ENCODE measurements at regions not wholly inside any gene's neighbourhood (a gene's known extent, or its start where the extent isn't known, plus 50 kb on each side); places are given as distances from the start of the nearest gene placed in this dataset.

- Histone ChIP-seq H3K4me1 (no peaks in the 10 kb centered on the region), H3K4me3 (no peak overlapping the region), H3K9me3 (no peaks in the 10 kb centered on the region), H3K27ac (no peak overlapping the region), H3K4me2 (no peak overlapping the region)
- no peak for DNase-seq (ENCODE audit: low read depth in 1 of 2, low spot score in 1 of 2)
- POLR2A ChIA-PET, result no interaction called here
- FAIRE-seq, result no peak
- 0% methylated on average over 1 of the region's 1 CpG for WGBS (ENCODE audit: missing lambda C conversion rate)
- no peak for ATAC-seq
- CTCF ChIA-PET, result no interaction called here
- TF ChIP-seq CEBPB (IDR thresholded peaks at IDR 0.05) (no peak), HOXB13 (CRISPR knock-in tag; IDR thresholded peaks at IDR 0.05; ENCODE audit: low read depth) (no peak), SREBF2 (IDR thresholded peaks at IDR 0.05) (no peak), HOXA7 (CRISPR knock-in tag; IDR thresholded peaks at IDR 0.05) (no peak), CBX2 (IDR thresholded peaks at IDR 0.05; ENCODE audit: borderline replicate concordance, low read depth) (no peak), BHLHE40 (IDR thresholded peaks at IDR 0.05; ENCODE audit: low read depth, low read length) (no peak), RAD21 (conservative IDR thresholded peaks at IDR 0.05 in 1 of 2, IDR thresholded peaks at IDR 0.05 in 1 of 2) (no peak), RFX5 (IDR thresholded peaks at IDR 0.05) (no peak), CTCF (IDR thresholded peaks at IDR 0.05) (no peak), ZSCAN20 (CRISPR knock-in tag; IDR thresholded peaks at IDR 0.05) (no peak), MAZ (IDR thresholded peaks at IDR 0.05; ENCODE audit: borderline replicate concordance, low read depth, low read length) (no peak), FOSB (CRISPR knock-in tag; IDR thresholded peaks at IDR 0.05) (no peak), RARB (CRISPR knock-in tag; IDR thresholded peaks at IDR 0.05) (no peak)
- TF ChIP-seq, protein P1, sequence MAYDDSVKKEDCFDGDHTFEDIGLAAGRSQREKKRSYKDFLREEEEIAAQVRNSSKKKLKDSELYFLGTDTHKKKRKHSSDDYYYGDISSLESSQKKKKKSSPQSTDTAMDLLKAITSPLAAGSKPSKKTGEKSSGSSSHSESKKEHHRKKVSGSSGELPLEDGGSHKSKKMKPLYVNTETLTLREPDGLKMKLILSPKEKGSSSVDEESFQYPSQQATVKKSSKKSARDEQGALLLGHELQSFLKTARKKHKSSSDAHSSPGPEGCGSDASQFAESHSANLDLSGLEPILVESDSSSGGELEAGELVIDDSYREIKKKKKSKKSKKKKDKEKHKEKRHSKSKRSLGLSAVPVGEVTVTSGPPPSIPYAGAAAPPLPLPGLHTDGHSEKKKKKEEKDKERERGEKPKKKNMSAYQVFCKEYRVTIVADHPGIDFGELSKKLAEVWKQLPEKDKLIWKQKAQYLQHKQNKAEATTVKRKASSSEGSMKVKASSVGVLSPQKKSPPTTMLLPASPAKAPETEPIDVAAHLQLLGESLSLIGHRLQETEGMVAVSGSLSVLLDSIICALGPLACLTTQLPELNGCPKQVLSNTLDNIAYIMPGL (CRISPR knock-in tag; IDR thresholded peaks at IDR 0.05; ENCODE audit: borderline replicate concordance), result no peak
Measured at GRCh38 chr6:91672201-91672600, 1085.3 kb upstream of the MAP3K7 start.

DNA sequence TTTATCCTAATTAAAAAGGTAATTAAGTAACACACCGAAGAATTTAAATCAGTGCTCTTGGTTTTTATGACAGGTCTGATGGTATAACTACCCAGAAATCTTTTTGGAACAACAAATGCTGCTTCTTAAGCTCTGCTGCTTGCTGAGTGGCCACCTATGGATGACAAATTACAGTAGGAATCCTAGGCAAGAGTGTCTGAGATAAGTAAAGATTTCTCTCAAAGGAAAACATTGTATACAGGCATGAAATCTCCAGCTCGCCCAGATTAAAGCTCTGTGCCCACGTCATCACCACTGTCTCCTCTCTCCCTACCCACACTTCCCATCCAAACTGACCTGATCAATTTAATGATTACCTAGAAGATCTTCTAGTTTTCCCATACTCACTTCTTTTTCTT is 1083.0 kb upstream of the MAP3K7 start:
- ChIA-PET POLR2A (no interaction called here), CTCF (no interaction called here)
- Histone ChIP-seq H3K4me2 (no peak overlapping the region), H3K4me3 (no peak overlapping the region), H3K4me1 (no peaks in the 10 kb centered on the region), H3K27ac (no peak overlapping the region), H3K9me3 (no peaks in the 10 kb centered on the region)
- no peak for DNase-seq (ENCODE audit: low read depth in 1 of 2, low spot score in 1 of 2)
- no peak for TF ChIP-seq SMC3 (IDR thresholded peaks at IDR 0.05)
- TF ChIP-seq, protein P2, sequence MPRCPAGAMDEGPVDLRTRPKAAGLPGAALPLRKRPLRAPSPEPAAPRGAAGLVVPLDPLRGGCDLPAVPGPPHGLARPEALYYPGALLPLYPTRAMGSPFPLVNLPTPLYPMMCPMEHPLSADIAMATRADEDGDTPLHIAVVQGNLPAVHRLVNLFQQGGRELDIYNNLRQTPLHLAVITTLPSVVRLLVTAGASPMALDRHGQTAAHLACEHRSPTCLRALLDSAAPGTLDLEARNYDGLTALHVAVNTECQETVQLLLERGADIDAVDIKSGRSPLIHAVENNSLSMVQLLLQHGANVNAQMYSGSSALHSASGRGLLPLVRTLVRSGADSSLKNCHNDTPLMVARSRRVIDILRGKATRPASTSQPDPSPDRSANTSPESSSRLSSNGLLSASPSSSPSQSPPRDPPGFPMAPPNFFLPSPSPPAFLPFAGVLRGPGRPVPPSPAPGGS (IDR thresholded peaks at IDR 0.05), result no peak
- TF ChIP-seq CTCF (IDR thresholded peaks at IDR 0.05), result no peak
- no peak for TF ChIP-seq MAFK (IDR thresholded peaks at IDR 0.05; ENCODE audit: partially characterized antibody)
- no peak for TF ChIP-seq NFE2L2 (conservative IDR thresholded peaks at IDR 0.05; ENCODE audit: low read length)
- no peak for TF ChIP-seq SREBF2 (IDR thresholded peaks at IDR 0.05)
- TF ChIP-seq FOSB (CRISPR knock-in tag; IDR thresholded peaks at IDR 0.05), result no peak
- no peak for TF ChIP-seq REST (IDR thresholded peaks at IDR 0.05)
- no peak for TF ChIP-seq PHF8 (IDR thresholded peaks at IDR 0.05; ENCODE audit: borderline replicate concordance, low read depth)
- no peak for TF ChIP-seq KDM1A (IDR thresholded peaks at IDR 0.05; ENCODE audit: low read depth)
- TF ChIP-seq ZC3H11A (IDR thresholded peaks at IDR 0.05), result no peak
- no peak for TF ChIP-seq CHD4 (IDR thresholded peaks at IDR 0.05; ENCODE audit: borderline replicate concordance)
- TF ChIP-seq PBX3 (IDR thresholded peaks at IDR 0.05), result no peak
- no peak for TF ChIP-seq RFX5 (IDR thresholded peaks at IDR 0.05)
- no peak for TF ChIP-seq KDM5A (IDR thresholded peaks at IDR 0.05)
- 2% methylated on average over 3 of the region's 3 CpGs for WGBS (ENCODE audit: missing lambda C conversion rate)
- FAIRE-seq, result no peak
- no peak for ATAC-seq
